H1 (cell line): ENCODE measurements at regions not wholly inside any gene's neighbourhood (a gene's known extent, or its start where the extent isn't known, plus 50 kb on each side); places are given as distances from the start of the nearest gene placed in this dataset.

Experiments
- CTCF ChIP-seq, 3 experiments: IDR thresholded peaks; 1 replicate in 2 of 3; 2 replicates in 1 of 3; pipeline versions ENCODE4 v1.5.1 to v1.6.1; 2011; ENCODE audit warnings: low read length in 3 of 3, mild to moderate bottlenecking in 3 of 3, inconsistent platforms in 2 of 3, low read depth in 1 of 3, moderate library complexity in 1 of 3; ENCODE audit not compliant: insufficient read depth in 1 of 3; ENCODE audit errors: control extremely low read depth in 1 of 3
- RXRA ChIP-seq: IDR thresholded peaks from 2 replicates; pipeline ENCODE4 v1.6.1; 2011; ENCODE audit warnings: low read depth, mild to moderate bottlenecking, low read length, moderate library complexity; ENCODE audit not compliant: insufficient read depth

GRCh38 chr1:39102537-39103327, 76.6 kb downstream of the NDUFS5 start:
- TF ChIP-seq CTCF (IDR thresholded peaks at IDR 0.05; ENCODE audit: control extremely low read depth in 1 of 3, insufficient read depth in 1 of 3, low read depth in 1 of 3, low read length in 3 of 3) (peak in 2 of 3 experiments; percentile 72 to 77; a peak in 3 of 4 replicates), RXRA (no peak)
